ENCODE measurements at regions not wholly inside any gene's neighbourhood (a gene's known extent, or its start where the extent isn't known, plus 50 kb on each side); places are given as distances from the start of the nearest gene placed in this dataset.

GRCh38 chr2:111219285-111219684, 98.6 kb downstream of the BCL2L11 start:
- no peak for TF ChIP-seq YY1 (IDR thresholded peaks at IDR 0.05; ENCODE audit: insufficient read depth, insufficient read length)
- TF ChIP-seq ZNF274 (IDR thresholded peaks at IDR 0.05; ENCODE audit: low read depth, low read length) = no peak

Measured in NT2/D1 (cell line).